ENCODE measurements at regions not wholly inside any gene's neighbourhood (a gene's known extent, or its start where the extent isn't known, plus 50 kb on each side); places are given as distances from the start of the nearest gene placed in this dataset.
"Not testable (repeated sequence)": the region's sequence is repeated elsewhere in the genome, so short reads cannot be mapped to it uniquely, and the experiment has no call there.

DNA sequence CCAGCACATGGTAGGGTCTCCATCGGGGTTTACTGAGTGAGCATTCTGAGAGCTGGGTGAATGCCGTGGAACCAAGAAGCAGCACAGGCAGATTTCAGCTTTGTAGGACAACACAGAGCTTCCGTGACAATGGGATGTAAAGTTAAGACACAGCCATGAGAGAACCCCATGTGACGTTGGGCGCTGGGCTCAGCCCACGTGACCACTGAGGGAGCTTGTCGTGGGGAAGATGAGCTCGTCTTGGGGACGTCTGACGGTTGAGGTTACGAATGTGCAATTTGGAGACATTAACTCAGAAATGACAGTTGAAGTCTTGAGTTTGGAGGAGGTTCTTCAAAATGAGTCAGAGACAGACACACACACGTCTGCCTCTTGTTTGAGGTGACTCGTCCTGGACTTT is 51.5 kb upstream of the MUC20 start:
- not testable (repeated sequence) for DNase-seq (ENCODE audit: low read depth)

DNA sequence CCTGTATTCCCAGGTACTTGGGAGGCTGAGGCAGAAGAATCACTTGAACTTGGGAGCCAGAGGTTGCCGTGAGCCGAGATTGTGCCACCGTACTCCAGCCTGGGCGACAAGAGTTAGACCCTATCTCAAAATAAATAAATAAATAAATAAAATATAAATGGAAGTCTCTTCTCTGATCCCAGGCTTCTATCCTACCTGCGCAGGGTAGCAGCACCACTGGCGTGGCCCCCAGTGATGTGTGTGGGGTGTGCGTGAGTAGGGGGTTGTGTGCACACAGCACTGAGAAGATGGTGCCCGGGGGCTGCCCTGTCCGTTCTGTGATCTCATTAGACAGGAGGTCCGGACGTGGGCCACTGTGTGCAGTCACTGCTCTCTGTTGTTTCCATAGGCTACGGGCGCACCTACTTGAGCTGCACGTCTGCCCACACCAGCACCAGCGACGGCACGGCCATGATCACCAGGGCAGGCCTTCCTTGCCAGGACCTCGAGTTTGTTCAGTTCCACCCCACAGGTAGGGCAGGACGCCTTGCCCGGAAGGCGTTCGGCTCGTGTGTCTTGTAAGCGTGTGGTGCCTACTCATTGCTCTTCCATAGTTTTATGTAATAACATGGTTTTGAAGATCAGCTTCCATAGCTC is 52.5 kb upstream of the MUC20 start:
- not testable (repeated sequence) for DNase-seq (ENCODE audit: low read depth)

DNA sequence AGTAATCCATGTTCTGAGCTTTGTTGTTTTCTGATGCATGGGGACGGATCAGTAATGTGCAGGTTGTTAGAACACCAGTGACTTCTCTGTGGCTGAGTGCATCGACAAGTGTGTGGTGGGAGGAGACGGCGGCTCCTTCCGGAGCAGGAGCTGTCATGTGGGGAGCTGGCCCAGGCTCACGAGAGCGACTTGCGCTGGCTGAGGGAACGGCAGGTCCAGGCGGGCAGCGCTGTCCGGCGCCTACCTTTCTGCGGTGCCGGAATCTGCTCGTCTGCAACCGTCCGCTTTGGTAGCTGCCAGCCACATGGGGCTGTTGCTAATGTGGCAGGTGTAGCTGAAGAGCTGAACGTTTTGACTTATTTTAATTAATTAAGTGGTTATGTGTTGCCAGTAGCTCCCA is 55.5 kb upstream of the MUC20 start:
- not testable (repeated sequence) for DNase-seq (ENCODE audit: low read depth)

DNA sequence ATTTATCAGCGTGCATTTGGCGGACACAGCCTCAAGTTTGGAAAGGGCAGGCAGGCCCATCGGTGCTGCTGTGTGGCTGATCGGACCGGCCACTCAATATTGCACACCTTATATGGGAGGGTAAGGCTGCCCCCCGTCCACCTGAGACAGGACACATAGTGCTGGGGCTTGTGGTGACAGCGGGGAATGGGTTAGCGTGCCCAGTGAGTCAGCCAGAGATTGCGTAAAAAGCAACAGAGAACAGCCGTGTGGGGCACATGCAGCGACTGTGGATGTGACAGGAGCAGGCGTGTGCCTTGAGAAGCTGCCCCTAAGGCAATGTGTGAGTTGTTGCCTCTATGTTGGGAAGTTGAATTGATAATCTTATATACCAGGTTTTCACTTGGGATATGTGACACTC is 56.6 kb upstream of the MUC20 start:
- not testable (repeated sequence) for DNase-seq (ENCODE audit: low read depth)

DNA sequence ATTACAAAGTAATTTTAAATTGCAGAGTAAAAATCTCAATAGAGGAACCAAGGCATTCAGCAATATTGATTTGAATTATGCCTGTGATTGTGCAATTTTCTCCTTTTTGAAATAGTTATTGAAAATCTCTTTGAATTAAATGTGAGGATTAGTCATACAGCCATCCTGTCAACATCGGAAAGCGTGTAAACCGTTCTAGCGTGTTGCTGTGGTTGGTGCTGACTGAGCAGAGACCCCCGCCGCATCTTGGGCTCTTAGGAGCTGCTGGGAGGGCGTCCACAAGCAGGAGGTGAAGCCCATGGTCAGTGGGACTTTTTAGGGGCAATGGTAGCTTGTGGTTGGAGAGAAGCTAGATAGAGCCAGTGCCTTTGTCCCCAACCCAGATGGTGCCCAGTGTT is 61.6 kb upstream of the MUC20 start:
- DNase-seq (ENCODE audit: low read depth) = not testable (repeated sequence)

DNA sequence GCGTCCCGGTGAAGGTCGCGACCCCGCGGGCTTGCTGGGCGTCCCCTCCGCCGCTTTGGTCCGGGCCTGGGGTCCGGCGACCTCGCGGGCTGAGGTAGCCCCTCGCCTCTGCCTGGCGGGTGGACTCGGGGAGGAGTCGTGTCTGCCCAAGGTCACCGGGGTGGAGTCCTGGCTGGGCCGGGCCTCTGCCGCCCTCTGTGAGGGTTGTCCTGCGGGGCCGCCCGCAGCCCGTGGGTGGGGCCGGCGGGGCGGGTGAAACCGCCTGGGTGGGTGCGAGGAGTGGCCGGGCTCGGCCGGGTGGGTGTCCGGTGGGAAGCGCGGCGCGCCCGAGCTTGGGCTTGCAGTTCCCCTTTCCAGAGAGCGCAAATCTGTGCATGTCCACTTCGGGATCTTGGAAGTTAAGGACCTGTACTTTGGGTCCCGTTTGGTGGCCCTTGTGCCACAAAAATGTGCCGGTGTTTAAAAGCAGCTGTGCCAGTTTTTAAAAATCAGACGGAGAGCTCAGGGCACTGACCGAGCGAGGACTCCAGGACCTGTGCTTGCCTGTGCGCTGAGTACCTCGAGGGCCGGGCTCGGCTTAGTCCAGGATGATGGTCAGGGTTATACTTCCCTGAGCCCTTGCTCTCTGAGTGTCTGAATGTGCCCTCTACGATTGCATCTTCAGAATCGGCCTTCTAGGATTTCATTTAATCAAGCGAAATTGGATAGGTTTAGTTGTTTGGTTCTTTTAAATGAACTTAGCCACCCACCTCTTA is 62.2 kb upstream of the MUC20 start:
- DNase-seq (ENCODE audit: low read depth) = not testable (repeated sequence)

DNA sequence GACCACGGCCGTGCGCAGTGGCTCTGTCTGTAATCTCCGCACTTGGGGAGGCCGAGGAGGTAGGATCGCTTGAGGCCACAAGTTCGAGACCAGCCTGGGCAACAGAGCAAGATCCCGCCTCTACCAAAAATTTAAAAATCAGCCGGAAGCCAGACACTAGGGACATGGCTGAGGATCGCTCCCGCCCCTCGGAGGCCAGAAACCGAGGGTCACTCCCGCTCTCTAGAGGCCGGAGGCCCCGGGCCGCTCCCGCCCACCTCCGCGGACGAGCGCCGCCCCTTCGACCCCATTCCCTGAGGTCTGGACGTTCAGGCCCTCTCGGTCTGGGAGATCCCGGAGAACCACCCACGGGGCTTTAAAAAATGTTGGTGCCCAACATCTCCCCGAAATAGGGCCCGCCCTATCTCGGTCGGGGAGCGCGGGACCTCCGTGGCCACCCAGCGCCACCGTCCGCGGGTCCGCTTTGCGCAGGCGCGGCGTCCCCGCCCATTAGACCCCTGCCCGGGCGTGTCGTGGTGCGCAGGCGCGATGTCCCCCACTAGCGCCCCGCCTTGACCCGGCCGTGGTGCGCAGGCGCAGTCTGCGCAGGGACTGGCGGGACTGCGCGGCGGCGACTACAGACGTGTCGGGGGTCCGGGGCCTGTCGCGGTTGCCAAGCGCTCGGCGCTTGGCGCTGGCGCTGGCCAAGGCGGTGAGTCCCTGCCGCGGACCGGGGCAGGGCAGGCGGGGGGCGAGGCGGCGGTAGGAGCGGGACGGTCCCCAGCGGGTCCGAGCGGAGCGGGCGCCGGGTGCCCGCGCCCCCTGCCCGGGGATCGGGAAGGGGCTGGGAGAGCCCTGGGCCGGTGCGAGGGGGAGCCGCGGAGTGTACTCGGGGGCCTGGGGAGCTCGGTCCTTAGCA is 63.1 kb upstream of the MUC20 start:
- peak; percentile 87 for DNase-seq (ENCODE audit: low read depth)

DNA sequence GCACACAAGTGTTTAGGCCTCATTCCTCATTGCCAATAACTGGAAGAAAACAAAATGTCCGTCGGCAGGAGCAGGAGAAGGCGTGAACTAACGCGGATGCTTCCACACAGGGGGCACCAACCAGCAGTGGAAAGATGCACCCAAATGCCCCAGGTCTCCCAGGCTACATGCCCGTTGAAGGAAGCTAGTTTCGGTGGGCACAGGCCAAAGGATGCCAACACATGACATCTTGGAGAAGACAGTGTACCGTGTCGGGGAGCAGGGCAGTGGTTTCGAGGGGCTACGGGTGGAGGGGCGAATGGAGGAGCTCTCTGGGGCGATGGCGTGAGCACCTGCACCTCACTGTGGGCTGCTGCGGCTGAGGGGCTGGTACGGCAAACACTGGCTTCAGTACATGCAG is 64.7 kb upstream of the MUC20 start:
- DNase-seq (ENCODE audit: low read depth) = not testable (repeated sequence)

DNA sequence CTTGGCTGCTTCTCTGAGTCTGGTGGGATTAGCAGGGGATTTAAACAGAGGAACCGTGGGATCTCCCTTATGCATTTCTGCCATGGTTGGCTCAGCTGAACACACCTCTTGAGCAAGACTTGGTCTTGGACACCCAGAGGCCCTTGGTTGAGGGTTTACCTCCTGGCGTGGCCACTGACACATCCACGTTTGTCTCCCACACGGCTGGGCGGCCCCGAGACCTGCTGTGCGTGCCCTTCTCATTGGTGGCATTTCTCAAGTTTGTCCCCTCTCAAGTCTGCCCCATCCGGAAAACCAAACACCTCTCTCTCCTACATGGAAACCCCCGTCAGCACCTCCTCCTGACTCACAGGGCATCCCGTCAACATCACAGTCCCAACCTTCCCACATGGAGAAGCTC is 66.0 kb upstream of the MUC20 start:
- not testable (repeated sequence) for DNase-seq (ENCODE audit: low read depth)

DNA sequence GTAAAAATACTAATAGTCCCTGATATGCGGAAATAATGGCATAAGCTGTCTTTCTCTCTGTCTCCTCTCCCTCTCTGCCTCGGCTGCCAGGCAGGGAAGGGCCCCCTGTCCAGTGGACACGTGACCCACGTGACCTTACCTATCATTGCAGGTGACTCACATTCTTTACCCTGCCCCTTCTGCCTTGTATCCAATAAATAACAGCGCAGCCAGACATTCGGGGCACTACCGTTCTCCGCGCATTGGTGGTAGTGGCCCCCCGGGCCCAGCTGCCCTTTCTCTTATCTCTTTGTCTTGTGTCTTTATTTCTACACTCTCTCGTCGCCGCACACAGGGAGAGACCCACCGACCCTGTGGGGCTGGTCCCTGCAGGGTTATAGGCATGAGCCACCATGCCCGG is 66.6 kb upstream of the MUC20 start:
- DNase-seq (ENCODE audit: low read depth) = not testable (repeated sequence)

DNA sequence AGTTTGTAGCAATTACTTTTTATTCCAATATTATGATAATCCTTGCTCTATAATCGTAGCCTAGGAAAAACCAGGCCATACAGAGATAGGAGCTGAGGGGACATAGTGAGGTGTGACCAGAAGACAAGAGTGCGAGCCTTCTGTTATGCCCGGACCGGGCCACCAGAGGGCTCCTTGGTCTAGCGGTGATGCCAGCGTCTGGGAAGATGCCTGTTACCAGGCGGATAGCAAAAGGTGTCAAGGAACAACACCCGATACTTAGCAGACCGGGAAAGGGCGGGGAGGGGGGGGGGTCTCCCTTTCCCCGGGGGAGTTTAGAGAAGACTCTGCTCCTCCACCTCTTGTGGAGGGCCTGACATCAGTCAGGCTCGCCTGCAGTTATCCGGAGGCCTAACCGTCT is 67.1 kb upstream of the MUC20 start:
- DNase-seq (ENCODE audit: low read depth) = peak; percentile 48

DNA sequence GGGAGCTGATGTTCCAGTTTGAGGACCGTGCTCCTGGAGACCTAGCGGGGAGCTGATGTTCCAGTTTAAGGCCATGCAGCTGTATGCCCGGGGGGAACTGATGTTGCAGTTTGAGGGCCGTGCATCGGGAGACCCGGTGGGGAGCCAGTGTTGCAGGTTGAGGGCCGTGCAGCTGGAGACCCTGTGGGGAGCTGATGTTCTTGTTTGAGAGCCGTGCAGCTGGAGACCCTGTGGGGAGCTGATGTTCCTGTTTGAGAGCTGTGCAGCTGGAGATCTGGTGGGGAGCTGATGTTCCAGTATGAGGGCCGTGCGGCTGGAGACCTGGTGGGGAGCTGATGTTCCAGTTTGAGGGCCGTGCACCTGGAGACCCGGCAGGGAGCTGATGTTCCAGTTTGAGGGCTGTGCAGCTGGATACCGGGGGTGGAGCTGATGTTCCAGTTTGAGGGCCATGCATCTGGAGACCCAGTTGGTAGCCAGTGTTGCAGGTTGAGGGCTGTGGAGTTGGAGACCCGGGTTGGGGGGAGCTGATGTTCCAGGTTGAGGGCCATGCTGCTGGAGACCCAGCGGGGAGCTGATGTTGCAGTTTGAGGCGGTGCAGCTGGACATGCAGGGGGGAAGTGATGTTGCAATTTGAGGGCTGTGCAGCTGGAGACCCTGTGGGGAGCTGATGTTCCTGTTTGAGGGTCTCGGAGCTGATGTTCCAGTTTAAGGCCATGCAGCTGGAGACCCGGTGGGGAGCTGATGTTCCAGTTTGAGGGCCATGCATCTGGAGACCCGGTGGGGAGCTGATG is 64.4 kb upstream of the APOD start:
- DNase-seq (ENCODE audit: low read depth) = not testable (repeated sequence)

DNA sequence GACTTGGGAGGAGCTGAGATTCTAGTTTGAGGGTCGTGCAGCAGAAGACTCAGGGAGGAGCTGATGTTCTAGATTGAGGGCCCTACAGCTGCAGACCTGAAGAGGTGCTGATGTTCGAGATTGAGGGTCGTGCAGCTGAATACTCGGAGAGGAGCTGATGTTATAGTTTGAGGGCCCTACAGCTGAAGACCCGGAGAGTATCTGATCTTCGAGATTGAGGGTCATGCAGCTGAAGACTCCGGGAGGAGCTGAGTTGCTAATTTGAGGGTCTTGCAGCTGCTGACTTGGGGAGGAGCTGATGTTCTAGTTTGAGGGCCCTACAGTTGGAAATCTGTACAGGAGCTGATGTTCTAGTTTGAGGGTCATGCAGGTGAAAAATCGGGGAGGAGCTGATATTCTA is 62.1 kb upstream of the APOD start:
- DNase-seq (ENCODE audit: low read depth) = not testable (repeated sequence)

DNA sequence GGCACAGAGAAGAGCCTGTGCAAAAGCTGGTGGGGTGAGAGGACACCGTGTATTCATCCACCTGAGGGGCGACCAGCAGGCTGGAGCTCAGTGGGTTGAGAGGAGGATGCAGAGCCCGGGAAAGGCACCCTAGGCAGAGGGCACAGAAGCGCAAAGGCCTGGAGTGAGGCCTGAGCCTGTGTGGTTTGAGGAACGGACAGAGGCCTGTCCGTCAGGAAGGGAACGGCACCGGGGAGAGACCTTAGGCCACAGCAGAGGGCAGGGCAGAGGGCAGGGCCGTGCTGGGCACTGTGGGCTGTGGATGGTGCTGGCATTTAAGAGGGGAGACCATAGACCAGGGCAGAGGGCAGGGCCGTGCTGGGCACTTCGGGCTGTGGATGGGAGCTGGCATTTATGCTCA is 59.5 kb upstream of the APOD start:
- not testable (repeated sequence) for DNase-seq (ENCODE audit: low read depth)

DNA sequence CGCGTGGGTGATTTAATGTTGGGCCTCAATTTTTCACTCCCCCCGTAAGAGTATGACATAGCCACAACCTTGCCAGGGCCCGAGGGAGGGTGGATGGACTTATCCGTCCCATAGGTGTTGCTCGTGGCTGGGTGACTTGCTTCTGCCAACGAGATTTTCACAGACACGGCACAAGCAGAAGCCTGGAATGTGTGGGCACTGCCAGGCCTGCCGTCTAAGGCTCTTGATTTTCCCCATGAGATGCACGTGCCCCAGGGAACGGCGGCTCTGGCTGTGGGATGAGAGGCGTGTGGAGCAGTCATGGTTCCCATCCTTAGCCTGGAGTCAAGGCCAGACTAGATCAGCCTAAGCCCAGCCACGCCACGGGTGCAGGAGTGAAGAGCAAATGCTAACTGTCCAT is 58.6 kb upstream of the APOD start:
- DNase-seq (ENCODE audit: low read depth) = not testable (repeated sequence)

DNA sequence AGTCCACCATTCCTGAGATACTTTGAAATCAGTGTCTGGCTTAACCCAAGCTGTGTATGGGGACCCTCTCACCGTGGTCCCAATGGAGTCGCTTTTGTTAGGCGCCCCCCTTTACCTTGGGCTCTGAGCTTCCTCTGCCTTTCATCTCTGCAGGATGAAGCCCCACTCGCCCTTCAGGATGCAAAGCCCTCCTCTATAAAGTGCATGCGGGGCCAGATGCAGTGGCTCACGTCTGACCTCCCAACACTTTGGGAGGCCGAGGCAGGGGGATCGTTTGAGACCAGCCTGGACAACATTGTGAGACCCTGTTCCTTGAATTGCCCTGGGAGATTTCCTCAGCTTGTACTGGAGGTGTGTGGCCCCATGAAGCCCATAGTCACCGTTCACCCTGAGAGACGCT is 54.7 kb upstream of the APOD start:
- not testable (repeated sequence) for DNase-seq (ENCODE audit: low read depth)

DNA sequence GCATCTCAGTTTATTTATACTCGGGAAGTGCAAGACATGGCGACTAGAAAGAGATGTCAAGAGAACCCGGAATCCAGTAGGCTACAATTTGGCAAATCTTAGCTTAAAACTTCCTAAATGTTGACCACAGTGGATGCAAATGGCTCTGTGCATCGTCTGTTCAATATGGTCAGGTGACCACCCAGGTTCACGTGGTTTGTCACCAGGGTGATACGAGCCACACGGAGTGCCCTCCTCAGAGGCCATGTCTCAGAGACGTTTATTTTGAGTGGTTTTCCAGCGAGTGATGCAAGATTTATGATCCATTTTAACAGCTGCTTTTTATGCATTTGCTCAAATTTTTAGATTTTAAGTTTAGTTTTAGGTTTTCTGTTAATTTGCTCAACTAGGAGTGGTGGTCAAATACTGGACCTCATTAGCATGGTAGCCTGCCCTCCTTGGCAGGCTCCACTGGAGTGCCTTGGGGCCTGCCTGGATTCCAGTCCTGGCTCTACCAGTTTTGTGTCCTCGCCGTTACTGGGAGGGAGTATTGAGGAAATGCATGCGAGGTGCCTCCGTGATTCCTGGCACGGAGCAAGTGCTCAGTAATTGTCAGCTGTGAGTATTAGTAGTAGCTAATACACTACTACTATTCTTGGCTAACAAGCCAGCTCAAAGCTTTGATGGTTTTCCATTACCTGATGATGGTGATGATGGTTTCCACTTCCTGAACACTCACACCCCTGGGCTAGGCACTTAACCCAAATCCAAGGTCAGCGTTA is 53.9 kb upstream of the APOD start:
- not testable (repeated sequence) for DNase-seq (ENCODE audit: low read depth)

DNA sequence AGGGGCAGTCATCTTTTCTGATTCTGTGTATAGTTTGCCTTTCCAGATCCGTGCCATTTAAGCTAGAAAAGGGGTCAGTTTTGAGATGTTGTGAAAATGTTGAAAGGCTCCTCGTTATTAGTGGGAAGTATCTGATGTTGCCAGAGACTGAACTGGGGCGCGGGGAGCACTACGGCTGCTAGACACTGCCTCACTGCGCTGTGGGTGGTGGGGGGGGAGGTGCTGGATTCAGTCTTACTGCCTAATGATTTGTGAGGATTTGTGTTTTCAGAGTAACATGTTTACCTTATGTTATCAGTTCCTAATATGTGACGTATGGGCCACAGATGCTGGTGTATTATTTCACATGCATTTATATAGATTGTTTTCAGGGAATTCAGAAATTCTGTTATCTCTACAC is 53.3 kb upstream of the APOD start:
- DNase-seq (ENCODE audit: low read depth) = not testable (repeated sequence)

DNA sequence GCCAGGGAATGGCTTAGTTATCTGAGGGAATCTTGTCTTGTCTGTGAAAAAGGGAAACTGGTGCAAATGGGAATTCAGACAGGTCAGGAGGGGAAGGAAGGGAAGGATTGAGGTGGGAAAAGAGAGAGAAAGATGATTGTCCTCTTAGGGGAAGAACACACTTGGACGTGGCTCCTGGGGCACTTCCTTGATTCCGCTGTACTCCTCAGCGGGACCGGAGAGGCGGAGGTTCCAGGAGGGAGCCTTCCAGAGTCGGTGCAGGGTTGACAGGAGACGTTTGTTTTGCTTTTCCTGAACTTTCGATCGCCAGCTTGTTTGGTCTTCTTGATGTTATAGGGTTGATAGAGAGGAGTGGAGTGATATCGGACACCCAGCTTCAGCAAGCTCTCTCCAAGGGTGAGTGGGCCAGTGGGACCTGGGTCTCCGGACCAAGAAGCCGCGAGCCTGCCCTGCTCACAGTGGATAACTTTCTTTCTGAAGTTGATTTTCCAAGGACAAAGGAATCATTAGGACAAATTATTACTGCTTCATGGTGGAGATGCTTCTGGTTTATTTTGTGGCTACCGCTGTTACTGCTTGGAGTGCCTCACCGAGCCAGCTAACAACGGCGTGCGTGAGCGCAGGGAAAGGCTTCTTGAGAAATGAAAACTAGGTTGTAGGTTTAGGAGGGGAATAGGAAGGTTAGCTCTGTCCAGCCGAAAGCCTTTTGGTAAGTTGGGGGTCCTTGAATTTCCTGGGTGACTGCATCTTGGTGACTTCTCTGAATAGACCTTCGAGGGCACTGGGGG is 52.4 kb upstream of the APOD start:
- DNase-seq (ENCODE audit: low read depth) = not testable (repeated sequence)
